ENCODE measurements at regions not wholly inside any gene's neighbourhood (a gene's known extent, or its start where the extent isn't known, plus 50 kb on each side); places are given as distances from the start of the nearest gene placed in this dataset.

- no peak for ATAC-seq
- H2AFZ ChIP-seq (ENCODE audit: control insufficient read depth, low read depth, low read length), result no peak overlapping the region
- H3K9me3 ChIP-seq (replicated peaks; ENCODE audit: control insufficient read depth, insufficient read depth, low read length), result no peaks in the 10 kb centered on the region
- no TSS peak for BruUV-seq (replicated peaks)
- H3K9ac ChIP-seq (ENCODE audit: control insufficient read depth, insufficient read depth, low read length), result no peak overlapping the region
- TF ChIP-seq TCF7 (IDR thresholded peaks at IDR 0.05; ENCODE audit: borderline replicate concordance) (no peak), ZNF217 (IDR thresholded peaks at IDR 0.05) (no peak), KDM1A (IDR thresholded peaks at IDR 0.05; ENCODE audit: borderline replicate concordance) (no peak)
- TF ChIP-seq, protein P1, sequence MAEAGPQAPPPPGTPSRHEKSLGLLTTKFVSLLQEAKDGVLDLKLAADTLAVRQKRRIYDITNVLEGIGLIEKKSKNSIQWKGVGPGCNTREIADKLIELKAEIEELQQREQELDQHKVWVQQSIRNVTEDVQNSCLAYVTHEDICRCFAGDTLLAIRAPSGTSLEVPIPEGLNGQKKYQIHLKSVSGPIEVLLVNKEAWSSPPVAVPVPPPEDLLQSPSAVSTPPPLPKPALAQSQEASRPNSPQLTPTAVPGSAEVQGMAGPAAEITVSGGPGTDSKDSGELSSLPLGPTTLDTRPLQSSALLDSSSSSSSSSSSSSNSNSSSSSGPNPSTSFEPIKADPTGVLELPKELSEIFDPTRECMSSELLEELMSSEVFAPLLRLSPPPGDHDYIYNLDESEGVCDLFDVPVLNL (IDR thresholded peaks at IDR 0.05; ENCODE audit: low read depth, low read length), result no peak
- FAIRE-seq, result no peak
- SMC1A ChIA-PET (ENCODE audit: uncharacterized antibody, unreplicated experiment), result no interaction called here
- RAD21 ChIA-PET (ENCODE audit: unreplicated experiment), result no interaction called here
- no peaks in the 10 kb centered on the region for H4K20me1 ChIP-seq (ENCODE audit: control insufficient read depth, insufficient read depth)
- intact Hi-C loops (cut with micrococcal nuclease; ENCODE audit: unreplicated experiment), result no loop called here
- no peak overlapping the region for H3K4me3 ChIP-seq
- no peaks in the 10 kb centered on the region for H3K27me3 ChIP-seq (replicated peaks in 1 of 2; ENCODE audit: control insufficient read depth in 2 of 2, insufficient read depth in 2 of 2, low read length in 1 of 2)
- no peaks in the 10 kb centered on the region for H3K36me3 ChIP-seq (ENCODE audit: control insufficient read depth in 2 of 2, insufficient read depth in 2 of 2, low read length in 1 of 2)
- H3K79me2 ChIP-seq (ENCODE audit: control insufficient read depth, insufficient read depth, low read length), result no peaks in the 10 kb centered on the region
- CTCF ChIA-PET, result no interaction called here
- no peak overlapping the region for H3K4me2 ChIP-seq (ENCODE audit: control insufficient read depth, insufficient read depth)
- in situ Hi-C loops (cut with MboI), result no loop called here
- no peaks in the 10 kb centered on the region for H3K4me1 ChIP-seq (ENCODE audit: control insufficient read depth, insufficient read depth, low read length)
- H3K27ac ChIP-seq (ENCODE audit: control insufficient read depth, insufficient read depth), result no peak overlapping the region
- DNase-seq (ENCODE audit: low read depth, low spot score), result no peak
- POLR2A ChIA-PET, result no interaction called here
These were observed 92.2 kb upstream of the ALCAM start for GRCh38 chr3:105274536-105274935.

DNA sequence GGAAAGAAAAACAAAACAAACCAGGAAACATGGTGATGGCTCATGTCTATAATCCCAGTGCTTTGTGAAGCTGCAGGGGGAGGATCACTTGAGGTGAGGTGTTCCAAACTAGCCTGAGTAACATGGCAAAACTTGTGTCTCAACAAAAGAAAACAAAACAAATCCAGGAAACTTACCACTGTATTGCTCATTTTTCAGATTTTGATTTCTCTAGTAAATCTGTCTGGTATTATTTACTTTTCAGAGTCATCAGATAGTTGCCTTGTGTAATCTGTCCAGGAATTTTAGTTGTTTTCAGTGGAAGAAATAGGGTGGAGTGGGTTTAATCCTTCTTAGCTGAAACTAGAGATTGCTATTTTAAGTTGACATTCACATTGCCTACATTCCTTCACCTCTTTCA lies 91.8 kb upstream of the ALCAM start:
- Histone ChIP-seq H3K4me1 (ENCODE audit: control insufficient read depth, insufficient read depth, low read length) (no peaks in the 10 kb centered on the region), H3K9ac (ENCODE audit: control insufficient read depth, insufficient read depth, low read length) (no peak overlapping the region), H3K79me2 (ENCODE audit: control insufficient read depth, insufficient read depth, low read length) (no peaks in the 10 kb centered on the region), H3K4me3 (no peak overlapping the region), H3K27me3 (replicated peaks in 1 of 2; ENCODE audit: control insufficient read depth in 2 of 2, insufficient read depth in 2 of 2, low read length in 1 of 2) (no peaks in the 10 kb centered on the region), H3K27ac (ENCODE audit: control insufficient read depth, insufficient read depth) (no peak overlapping the region), H4K20me1 (ENCODE audit: control insufficient read depth, insufficient read depth) (no peaks in the 10 kb centered on the region), H3K36me3 (ENCODE audit: control insufficient read depth in 2 of 2, insufficient read depth in 2 of 2, low read length in 1 of 2) (no peaks in the 10 kb centered on the region), H3K9me3 (replicated peaks; ENCODE audit: control insufficient read depth, insufficient read depth, low read length) (no peaks in the 10 kb centered on the region), H2AFZ (ENCODE audit: control insufficient read depth, low read depth, low read length) (no peak overlapping the region), H3K4me2 (ENCODE audit: control insufficient read depth, insufficient read depth) (no peak overlapping the region)
- in situ Hi-C loops (cut with MboI), result no loop called here
- ChIA-PET POLR2A (no interaction called here), RAD21 (ENCODE audit: unreplicated experiment) (no interaction called here), CTCF (no interaction called here), SMC1A (ENCODE audit: uncharacterized antibody, unreplicated experiment) (no interaction called here)
- intact Hi-C loops (cut with micrococcal nuclease; ENCODE audit: unreplicated experiment), result no loop called here
- BruUV-seq (replicated peaks), result no TSS peak
- no peak for DNase-seq (ENCODE audit: low read depth, low spot score)
- ATAC-seq, result no peak
- no peak for FAIRE-seq
- TF ChIP-seq, protein P1 (IDR thresholded peaks at IDR 0.05; ENCODE audit: low read depth, low read length), result no peak
- TF ChIP-seq CBX5 (IDR thresholded peaks at IDR 0.05; ENCODE audit: low read depth), result no peak
- no peak for TF ChIP-seq ZNF274 (IDR thresholded peaks at IDR 0.05; ENCODE audit: insufficient read depth, insufficient read length)
- no peak for TF ChIP-seq CBFB (IDR thresholded peaks at IDR 0.05; ENCODE audit: low read depth)
- TF ChIP-seq EGR1 (IDR thresholded peaks at IDR 0.05; ENCODE audit: borderline replicate concordance in 1 of 2, low read depth in 2 of 2, low read length in 2 of 2), result no peak
- no peak for TF ChIP-seq NFXL1 (IDR thresholded peaks at IDR 0.05; ENCODE audit: borderline replicate concordance)
- no peak for TF ChIP-seq BMI1 (IDR thresholded peaks at IDR 0.05; ENCODE audit: borderline replicate concordance)
- TF ChIP-seq, protein P2, sequence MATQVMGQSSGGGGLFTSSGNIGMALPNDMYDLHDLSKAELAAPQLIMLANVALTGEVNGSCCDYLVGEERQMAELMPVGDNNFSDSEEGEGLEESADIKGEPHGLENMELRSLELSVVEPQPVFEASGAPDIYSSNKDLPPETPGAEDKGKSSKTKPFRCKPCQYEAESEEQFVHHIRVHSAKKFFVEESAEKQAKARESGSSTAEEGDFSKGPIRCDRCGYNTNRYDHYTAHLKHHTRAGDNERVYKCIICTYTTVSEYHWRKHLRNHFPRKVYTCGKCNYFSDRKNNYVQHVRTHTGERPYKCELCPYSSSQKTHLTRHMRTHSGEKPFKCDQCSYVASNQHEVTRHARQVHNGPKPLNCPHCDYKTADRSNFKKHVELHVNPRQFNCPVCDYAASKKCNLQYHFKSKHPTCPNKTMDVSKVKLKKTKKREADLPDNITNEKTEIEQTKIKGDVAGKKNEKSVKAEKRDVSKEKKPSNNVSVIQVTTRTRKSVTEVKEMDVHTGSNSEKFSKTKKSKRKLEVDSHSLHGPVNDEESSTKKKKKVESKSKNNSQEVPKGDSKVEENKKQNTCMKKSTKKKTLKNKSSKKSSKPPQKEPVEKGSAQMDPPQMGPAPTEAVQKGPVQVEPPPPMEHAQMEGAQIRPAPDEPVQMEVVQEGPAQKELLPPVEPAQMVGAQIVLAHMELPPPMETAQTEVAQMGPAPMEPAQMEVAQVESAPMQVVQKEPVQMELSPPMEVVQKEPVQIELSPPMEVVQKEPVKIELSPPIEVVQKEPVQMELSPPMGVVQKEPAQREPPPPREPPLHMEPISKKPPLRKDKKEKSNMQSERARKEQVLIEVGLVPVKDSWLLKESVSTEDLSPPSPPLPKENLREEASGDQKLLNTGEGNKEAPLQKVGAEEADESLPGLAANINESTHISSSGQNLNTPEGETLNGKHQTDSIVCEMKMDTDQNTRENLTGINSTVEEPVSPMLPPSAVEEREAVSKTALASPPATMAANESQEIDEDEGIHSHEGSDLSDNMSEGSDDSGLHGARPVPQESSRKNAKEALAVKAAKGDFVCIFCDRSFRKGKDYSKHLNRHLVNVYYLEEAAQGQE (IDR thresholded peaks at IDR 0.05; ENCODE audit: low read depth, low read length), result no peak
- no peak for TF ChIP-seq RELA (IDR thresholded peaks at IDR 0.05; ENCODE audit: borderline replicate concordance, partially characterized antibody)
